OCI-LY3 (cell line): ENCODE measurements at regions not wholly inside any gene's neighbourhood (a gene's known extent, or its start where the extent isn't known, plus 50 kb on each side); places are given as distances from the start of the nearest gene placed in this dataset.
"Not testable (repeated sequence)": the region's sequence is repeated elsewhere in the genome, so short reads cannot be mapped to it uniquely, and the experiment has no call there.

Source experiments
- H2AFZ ChIP-seq: fragments of 200-600, 300-600 bp; shearing (Covaris generic); 2 replicates; pipeline ENCODE4 v1.6.0; 2014; ENCODE audit warnings: antibody characterized with exemption, low read depth, low read length
- H3K27ac ChIP-seq: fragments of 200-600, 300-600 bp; sonication (generic); 2 replicates; pipeline ENCODE4 v1.5.1; 2014; ENCODE audit warnings: mild to moderate bottlenecking, low read length, moderate library complexity, mixed read lengths
- H3K27me3 ChIP-seq: fragments of 200-600, 300-600 bp; sonication (generic); 2 replicates; pipeline ENCODE4 v1.6.1; 2014; ENCODE audit warnings: low read depth, low read length, mixed read lengths
- H3K36me3 ChIP-seq: fragments of 200-600, 300-600 bp; sonication (generic); replicated peaks from 2 replicates; pipeline ENCODE3; 2014; ENCODE audit warnings: low read depth, low read length, mixed read lengths
- H3K4me1 ChIP-seq: fragments of 300-600, 200-600 bp; sonication (generic); 2 replicates; pipeline ENCODE4 v1.6.1; 2014; ENCODE audit warnings: low read length, mixed read lengths
- H3K4me2 ChIP-seq: fragments of 200-600, 300-600 bp; sonication (generic); 2 replicates; pipeline ENCODE4 v1.6.1; 2014; ENCODE audit warnings: low read length, mixed read lengths
- H3K4me3 ChIP-seq: fragments of 300-600, 200-600 bp; sonication (generic); 2 replicates; pipeline ENCODE4 v1.5.1; 2014; ENCODE audit warnings: antibody characterized with exemption, mild to moderate bottlenecking, low read length, moderate library complexity
- H3K79me2 ChIP-seq: fragments of 300-600, 200-600 bp; shearing (Covaris generic); 2 replicates; pipeline ENCODE4 v1.6.1; 2014; ENCODE audit warnings: mild to moderate bottlenecking, low read length, mixed read lengths
- H3K9ac ChIP-seq: fragments of 300-600, 200-600 bp; shearing (Covaris generic); 2 replicates; pipeline ENCODE4 v1.6.0; 2014; ENCODE audit warnings: mild to moderate bottlenecking, low read length, moderate library complexity
- H3K9me3 ChIP-seq: fragments of 200-600, 300-600 bp; shearing (Covaris generic); 2 replicates; pipeline ENCODE4 v1.6.1; 2014; ENCODE audit warnings: low read length, mixed read lengths; ENCODE audit not compliant: insufficient read depth
- H4K20me1 ChIP-seq: fragments of 200-600, 300-600 bp; sonication (generic); 2 replicates; pipeline ENCODE4 v1.6.1; 2016; ENCODE audit warnings: low read length, mixed read lengths; ENCODE audit not compliant: insufficient read depth
- CTCF ChIP-seq: fragments of 200-600, 300-600 bp; sonication (generic); IDR thresholded peaks from 2 replicates; pipeline ENCODE4 v1.5.1; 2014; ENCODE audit warnings: antibody characterized with exemption, low read length, low read depth
- EZH2phosphoT487 ChIP-seq: fragments of 200-600 bp; shearing (Covaris generic); IDR thresholded peaks from 2 replicates; pipeline ENCODE4 v1.6.1; 2018; ENCODE audit warnings: antibody characterized with exemption, mixed run types, low read depth

GRCh38 chr3:17820275-17820674, 77.8 kb upstream of the TBC1D5 start:
- Histone ChIP-seq H3K4me2 (no peak overlapping the region), H3K79me2 (no peaks in the 10 kb centered on the region), H2AFZ (no peak overlapping the region), H3K36me3 (no peaks in the 10 kb centered on the region), H3K27ac (no peak overlapping the region), H3K9ac (no peak overlapping the region), H3K4me1 (no peaks in the 10 kb centered on the region), H4K20me1 (no peaks in the 10 kb centered on the region), H3K27me3 (peaks cover 23% of the 10 kb centered on the region), H3K4me3 (no peak overlapping the region), H3K9me3 (no peaks in the 10 kb centered on the region)
- no peak for TF ChIP-seq CTCF

- H3K36me3 ChIP-seq = not testable (repeated sequence)
Observed at GRCh38 chr3:17817973-17818372, 75.5 kb upstream of the TBC1D5 start.

GRCh38 chr3:17817545-17817944, 75.1 kb upstream of the TBC1D5 start:
- peaks cover 7% of the 10 kb centered on the region; the same call in 1 of the 2 replicates for H3K27me3 ChIP-seq
- no peak overlapping the region for H3K9ac ChIP-seq
- no peak overlapping the region for H3K4me3 ChIP-seq
- H2AFZ ChIP-seq = no peak overlapping the region
- H3K36me3 ChIP-seq = no peaks in the 10 kb centered on the region
- no peak overlapping the region for H3K27ac ChIP-seq
- TF ChIP-seq EZH2phosphoT487 (no peak), CTCF (no peak)
- no peak overlapping the region for H3K4me2 ChIP-seq
- H4K20me1 ChIP-seq = no peaks in the 10 kb centered on the region
- H3K79me2 ChIP-seq = no peaks in the 10 kb centered on the region
- no peaks in the 10 kb centered on the region for H3K9me3 ChIP-seq
- no peaks in the 10 kb centered on the region for H3K4me1 ChIP-seq

More at GRCh38 chr3:17817973-17818372, 75.5 kb upstream of the TBC1D5 start:
- H3K27ac ChIP-seq, H3K4me3 ChIP-seq, H3K9ac ChIP-seq, H3K4me2 ChIP-seq, H3K9me3 ChIP-seq, H4K20me1 ChIP-seq, H2AFZ ChIP-seq, H3K4me1 ChIP-seq, H3K79me2 ChIP-seq: not testable (repeated sequence)
- H3K27me3 ChIP-seq = peaks cover 12% of the 10 kb centered on the region; the same call in 1 of the 2 replicates

- not testable (repeated sequence) for H3K27me3 ChIP-seq, H3K36me3 ChIP-seq, H3K9me3 ChIP-seq, H3K27ac ChIP-seq, H3K4me3 ChIP-seq, H3K4me1 ChIP-seq, H3K4me2 ChIP-seq, H2AFZ ChIP-seq, H3K9ac ChIP-seq, H3K79me2 ChIP-seq, H4K20me1 ChIP-seq
Observed at GRCh38 chr3:17816839-17817238, 74.4 kb upstream of the TBC1D5 start.

GRCh38 chr3:17812328-17812727, 69.9 kb upstream of the TBC1D5 start:
- not testable (repeated sequence) for H3K4me3 ChIP-seq, H3K36me3 ChIP-seq

More at GRCh38 chr3:17812328-17812727, 69.9 kb upstream of the TBC1D5 start:
- not testable (repeated sequence) for H3K4me1 ChIP-seq, H2AFZ ChIP-seq, H4K20me1 ChIP-seq, H3K9ac ChIP-seq, H3K4me2 ChIP-seq, H3K79me2 ChIP-seq, H3K27ac ChIP-seq, H3K9me3 ChIP-seq
- peaks cover 30% of the 10 kb centered on the region for H3K27me3 ChIP-seq
